GM21529 (cell line): ENCODE measurements at regions not wholly inside any gene's neighbourhood (a gene's known extent, or its start where the extent isn't known, plus 50 kb on each side); places are given as distances from the start of the nearest gene placed in this dataset.

Source experiments
- ATAC-seq: cut with Tn5 transposase; IDR thresholded peaks from one replicate; pipeline ENCODE4 v1.9.1; 2021; ENCODE audit not compliant: unreplicated experiment

- no peak for ATAC-seq
These were observed 228.8 kb downstream of the TGFB2 start for GRCh38 chr1:218573925-218574324.

GRCh38 chr1:218575079-218575478 lies 229.9 kb downstream of the TGFB2 start:
- ATAC-seq = no peak

- ATAC-seq = no peak
These were observed 230.7 kb downstream of the TGFB2 start for GRCh38 chr1:218575856-218576255.

GRCh38 chr1:218582646-218583045 lies 237.5 kb downstream of the TGFB2 start:
- no peak for ATAC-seq

GRCh38 chr1:218584418-218585155 lies 239.5 kb downstream of the TGFB2 start:
- no peak for ATAC-seq

GRCh38 chr1:218585511-218586184 lies 240.5 kb downstream of the TGFB2 start:
- ATAC-seq = peak; percentile 51

GRCh38 chr1:218587900-218588299 lies 242.8 kb downstream of the TGFB2 start:
- no peak for ATAC-seq

- no peak for ATAC-seq
These were observed 243.5 kb downstream of the TGFB2 start for GRCh38 chr1:218588540-218589172.

GRCh38 chr1:218589487-218589886 lies 244.4 kb downstream of the TGFB2 start:
- no peak for ATAC-seq

- no peak for ATAC-seq
These were observed 246.8 kb downstream of the TGFB2 start for GRCh38 chr1:218591966-218592365.

GRCh38 chr1:218592688-218593087 lies 247.6 kb downstream of the TGFB2 start:
- ATAC-seq = no peak

GRCh38 chr1:218600968-218601367 lies 255.8 kb downstream of the TGFB2 start:
- no peak for ATAC-seq

- ATAC-seq = no peak
These were observed 259.1 kb downstream of the TGFB2 start for GRCh38 chr1:218604217-218604616.

GRCh38 chr1:218611916-218612585 lies 266.9 kb downstream of the TGFB2 start:
- no peak for ATAC-seq

GRCh38 chr1:218613105-218613504 lies 268.0 kb downstream of the TGFB2 start:
- ATAC-seq = no peak

- ATAC-seq = no peak
These were observed 268.9 kb downstream of the TGFB2 start for GRCh38 chr1:218614031-218614430.

GRCh38 chr1:218616681-218617080 lies 271.5 kb downstream of the TGFB2 start:
- no peak for ATAC-seq

GRCh38 chr1:218617986-218618385 lies 272.9 kb downstream of the TGFB2 start:
- ATAC-seq = no peak

GRCh38 chr1:218620956-218621355 lies 275.8 kb downstream of the TGFB2 start:
- ATAC-seq = no peak

- no peak for ATAC-seq
These were observed 278.9 kb downstream of the TGFB2 start for GRCh38 chr1:218624052-218624451.

GRCh38 chr1:218625393-218625792 lies 280.3 kb downstream of the TGFB2 start:
- ATAC-seq = no peak
